GM21825 (cell line): ENCODE measurements at regions not wholly inside any gene's neighbourhood (a gene's known extent, or its start where the extent isn't known, plus 50 kb on each side); places are given as distances from the start of the nearest gene placed in this dataset.
A peak's percentile ranks its signal among the peaks of the same experiment; 100 is the strongest.
"Not testable (repeated sequence)": the region's sequence is repeated elsewhere in the genome, so short reads cannot be mapped to it uniquely, and the experiment has no call there.

Source experiments
- ATAC-seq: cut with Tn5 transposase; IDR thresholded peaks from one replicate; pipeline ENCODE4 v1.9.1; 2021; ENCODE audit warnings: mild to moderate bottlenecking, moderate library complexity; ENCODE audit not compliant: unreplicated experiment

GRCh38 chr13:50226515-50227155 is 211.4 kb downstream of the KCNRG start:
- ATAC-seq = peak; percentile 47

- ATAC-seq = no peak
Observed at GRCh38 chr13:50227361-50227760, 212.1 kb downstream of the KCNRG start.

- no peak for ATAC-seq
Observed at GRCh38 chr13:50228527-50228926, 213.3 kb downstream of the KCNRG start.

GRCh38 chr13:50229960-50230661 is 214.9 kb downstream of the KCNRG start:
- ATAC-seq = no peak

GRCh38 chr13:50230662-50230978 is 215.4 kb downstream of the KCNRG start:
- no peak for ATAC-seq

GRCh38 chr13:50233574-50233973 is 218.3 kb downstream of the KCNRG start:
- ATAC-seq = not testable (repeated sequence)

DNA sequence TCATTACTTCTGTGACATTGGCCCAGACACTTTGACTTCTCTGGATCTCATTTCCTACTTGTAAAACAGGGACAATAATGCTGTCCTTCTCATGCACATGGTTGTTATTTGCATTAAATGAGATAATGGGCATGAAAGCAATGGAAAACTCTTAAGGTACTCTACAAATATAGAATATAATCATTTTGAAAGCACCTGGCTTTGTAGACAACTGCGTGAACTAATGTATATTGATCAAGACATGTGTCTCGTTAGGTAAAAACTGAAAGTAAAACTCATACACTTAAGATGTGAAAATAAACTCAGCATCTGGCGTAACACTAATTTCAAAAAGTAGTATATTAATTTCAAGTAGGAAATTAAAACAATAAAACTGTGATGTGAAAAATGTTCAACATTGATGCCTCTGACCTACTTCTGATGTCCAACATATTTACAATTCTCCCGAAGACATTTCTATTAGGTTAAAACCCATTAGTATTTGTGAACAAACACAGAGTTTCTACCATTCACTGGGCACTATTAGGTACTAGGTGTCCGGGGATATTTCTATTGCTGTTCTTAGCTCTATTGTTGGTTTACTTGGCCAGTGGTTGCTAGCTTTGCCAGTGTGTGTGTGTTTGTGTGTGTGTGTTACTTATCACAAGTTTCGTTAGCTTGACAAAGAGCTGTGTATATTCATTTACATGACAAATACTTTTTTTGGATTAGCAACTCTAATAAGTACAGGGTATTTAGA is 220.5 kb downstream of the KCNRG start:
- no peak for ATAC-seq

DNA sequence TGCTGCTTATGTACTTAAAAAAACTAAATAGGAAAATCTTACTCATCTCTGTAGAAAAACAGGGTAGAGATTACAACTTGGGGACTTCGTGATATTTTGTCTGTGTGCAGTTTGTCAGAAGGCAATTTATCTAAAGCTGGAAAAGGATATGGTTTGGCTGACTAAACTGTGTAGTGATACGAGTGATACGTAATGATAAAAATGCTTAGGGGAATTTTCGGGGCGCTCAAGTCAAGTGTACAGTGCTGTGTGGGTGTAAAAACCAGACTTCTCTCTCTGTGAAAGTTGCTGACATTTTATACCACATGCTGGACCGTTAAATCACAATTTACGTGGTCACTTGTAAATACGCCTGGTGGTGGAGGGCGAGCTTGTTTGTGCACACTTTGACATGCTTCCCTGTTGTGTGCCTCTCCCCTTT is 221.7 kb downstream of the KCNRG start:
- ATAC-seq = peak; percentile 88

GRCh38 chr13:50238922-50239321 is 223.7 kb downstream of the KCNRG start:
- ATAC-seq = no peak

DNA sequence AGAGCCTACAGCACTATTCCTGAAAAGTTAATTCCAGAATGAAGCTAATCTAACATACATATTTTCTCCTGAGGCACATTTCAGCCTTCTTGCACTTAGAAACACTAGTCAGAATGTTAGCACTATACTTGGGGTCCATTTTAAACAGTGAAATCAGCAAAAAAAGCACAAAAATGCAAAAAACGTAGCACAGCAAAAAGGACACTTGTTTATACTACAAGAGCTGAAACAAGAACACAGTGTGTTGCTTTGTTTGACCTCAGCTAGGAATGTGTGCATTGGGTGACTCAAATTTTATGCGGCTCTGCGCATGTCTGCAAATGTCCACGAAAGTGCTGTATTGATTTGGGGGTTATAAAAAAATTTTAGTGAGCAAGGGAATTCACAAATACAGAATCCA is 226.2 kb downstream of the KCNRG start:
- no peak for ATAC-seq

GRCh38 chr13:50243931-50244330 is 228.7 kb downstream of the KCNRG start:
- ATAC-seq = no peak

GRCh38 chr13:50244355-50244712 is 229.1 kb downstream of the KCNRG start:
- ATAC-seq = no peak

DNA sequence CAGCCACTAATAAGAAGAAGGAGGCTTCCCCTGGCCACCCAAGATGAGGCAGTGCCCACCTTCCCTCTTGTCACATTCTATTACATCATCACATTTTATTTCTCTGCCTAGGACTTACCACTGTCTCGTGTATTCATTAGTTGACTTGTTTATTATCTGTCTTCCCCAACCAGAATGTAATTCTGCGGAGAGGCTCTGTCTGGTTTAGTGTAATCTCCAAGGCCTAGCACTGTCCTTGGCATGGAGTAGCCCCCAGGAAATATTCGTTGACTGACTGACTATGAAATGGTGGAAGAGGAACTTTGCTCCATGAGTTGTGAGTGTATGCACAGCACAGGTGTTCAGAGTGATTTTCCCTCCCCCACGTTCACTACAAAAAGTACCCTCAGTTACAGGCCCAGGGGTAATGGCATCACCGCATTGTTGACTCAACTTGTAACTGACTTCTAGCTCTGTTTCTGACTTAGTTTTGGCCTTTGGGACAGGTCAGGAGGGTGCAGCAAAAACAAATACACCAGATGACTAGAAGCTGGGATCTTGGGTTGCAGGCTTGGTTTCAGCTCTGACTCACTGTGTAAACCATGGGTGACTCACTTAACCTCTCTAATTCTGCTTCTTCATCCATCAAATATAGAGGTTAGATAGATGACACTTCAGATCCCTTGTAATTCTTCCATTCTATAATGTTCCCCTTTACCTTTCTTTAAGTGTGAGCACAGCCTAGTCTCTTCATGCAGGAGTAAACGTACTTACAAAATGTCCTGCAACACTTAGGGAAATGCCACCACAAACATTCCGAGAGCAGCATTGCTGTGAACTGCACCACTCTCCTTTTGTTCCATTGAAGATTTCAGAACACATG is 229.7 kb downstream of the KCNRG start:
- peak; percentile 86 for ATAC-seq

DNA sequence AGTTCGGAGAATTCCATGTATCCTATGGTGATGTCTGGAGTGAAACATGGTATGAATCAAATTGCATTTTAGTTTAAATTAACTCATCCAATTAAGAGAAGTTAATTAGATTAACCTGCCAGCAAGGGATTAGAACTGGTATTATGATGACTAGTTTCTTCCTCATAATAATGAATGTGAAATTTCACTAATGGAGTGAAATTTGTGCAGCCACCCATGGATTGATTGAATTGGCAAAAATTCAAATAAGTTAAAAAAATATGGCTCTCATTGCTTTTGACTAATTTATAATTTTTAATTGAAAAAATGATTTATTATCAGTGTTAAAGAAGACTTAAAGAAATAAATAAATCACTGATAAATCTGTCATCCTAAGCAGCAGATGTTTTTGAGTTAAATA is 232.0 kb downstream of the KCNRG start:
- no peak for ATAC-seq

- ATAC-seq = no peak
Observed at GRCh38 chr13:50248516-50249143, 233.4 kb downstream of the KCNRG start.

DNA sequence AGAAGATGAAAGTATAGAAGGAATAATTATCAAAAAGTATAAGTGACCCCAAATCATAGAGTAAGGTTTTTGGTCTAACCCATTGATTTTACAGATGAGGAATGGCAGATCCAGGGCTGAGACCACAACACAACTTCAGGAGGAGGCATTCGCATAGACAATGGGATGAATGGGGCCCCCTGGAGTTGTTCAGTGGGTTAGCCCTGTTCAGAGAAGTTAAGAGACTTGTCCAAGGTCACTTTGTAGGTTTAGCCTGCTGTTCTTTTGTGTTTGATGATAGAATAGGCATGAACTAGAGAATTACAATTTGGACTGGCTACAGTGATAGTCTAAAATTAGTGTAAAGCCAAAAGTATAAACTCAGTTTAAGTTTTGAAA is 233.9 kb downstream of the KCNRG start:
- ATAC-seq = no peak

GRCh38 chr13:50250401-50250800 is 235.2 kb downstream of the KCNRG start:
- no peak for ATAC-seq

GRCh38 chr13:50255639-50256038 is 240.4 kb downstream of the KCNRG start:
- ATAC-seq = no peak

- not testable (repeated sequence) for ATAC-seq
Observed at GRCh38 chr13:50256536-50257321, 241.5 kb downstream of the KCNRG start.

- no peak for ATAC-seq
Observed at GRCh38 chr13:50257646-50258045, 242.4 kb downstream of the KCNRG start.
